GM13976 (cell line): ENCODE measurements at regions not wholly inside any gene's neighbourhood (a gene's known extent, or its start where the extent isn't known, plus 50 kb on each side); places are given as distances from the start of the nearest gene placed in this dataset.
A peak's percentile ranks its signal among the peaks of the same experiment; 100 is the strongest.
"Not testable (repeated sequence)": the region's sequence is repeated elsewhere in the genome, so short reads cannot be mapped to it uniquely, and the experiment has no call there.

ENCODE experiments used
- DNase-seq: peaks from one replicate; pipeline ENCODE4 v3.0.0; 2012; ENCODE audit warnings: low spot score
- in situ Hi-C: fragments of 300-500 bp; cut with MboI; formaldehyde crosslinking; loops from one replicate; pipeline ENCODE4 v1.12.0; 2022; ENCODE audit warnings: low sequenced_read_pairs, mixed read lengths, inconsistent platforms; ENCODE audit not compliant: unreplicated experiment
- TF ChIP-seq, protein P1 (sequence below): IDR thresholded peaks from 2 replicates; pipeline ENCODE4 v1.5.1; 2012; ENCODE audit warnings: borderline replicate concordance, mild to moderate bottlenecking; ENCODE audit not compliant: insufficient read depth; ENCODE audit errors: extremely low read depth, missing control alignments, control extremely low read depth

DNA sequence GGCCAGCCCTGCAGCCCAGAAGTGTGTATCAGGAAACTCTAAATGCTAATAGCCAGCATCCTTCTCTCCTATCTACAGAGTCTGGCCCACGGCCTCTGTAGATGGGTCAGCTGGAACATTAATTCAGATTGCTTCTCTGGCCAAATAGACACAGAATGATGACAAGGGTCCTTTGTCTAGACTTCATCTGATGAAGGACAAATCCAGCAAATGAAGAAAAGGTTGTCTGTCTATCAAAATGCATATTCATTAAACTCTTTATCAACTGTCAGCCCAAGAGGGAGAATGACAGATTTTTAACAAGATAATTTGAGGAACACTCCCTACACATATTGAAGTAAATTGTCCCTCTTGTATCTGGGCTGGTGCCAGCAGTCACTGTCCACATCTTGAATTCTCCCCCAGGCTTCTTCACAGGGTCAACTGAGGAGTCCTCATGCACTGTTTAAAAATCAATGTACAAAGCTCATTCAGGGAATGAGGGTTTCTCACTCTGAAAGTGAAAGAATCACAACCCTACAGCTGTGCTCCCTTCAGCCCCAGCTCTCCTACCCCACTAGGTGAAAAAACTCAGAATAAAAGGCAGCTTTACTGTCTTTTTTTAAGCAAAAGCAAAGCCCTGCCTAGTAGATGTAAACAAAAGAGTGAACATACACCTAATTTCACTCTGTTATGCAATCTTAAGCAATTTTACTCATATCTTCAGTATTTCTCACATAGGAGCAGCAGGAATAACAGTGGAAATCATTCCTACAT lies 507.7 kb downstream of the IGSF11 start:
- peak; percentile 25 for DNase-seq
- in situ Hi-C loops, result no loop called here
- TF ChIP-seq, protein P1, sequence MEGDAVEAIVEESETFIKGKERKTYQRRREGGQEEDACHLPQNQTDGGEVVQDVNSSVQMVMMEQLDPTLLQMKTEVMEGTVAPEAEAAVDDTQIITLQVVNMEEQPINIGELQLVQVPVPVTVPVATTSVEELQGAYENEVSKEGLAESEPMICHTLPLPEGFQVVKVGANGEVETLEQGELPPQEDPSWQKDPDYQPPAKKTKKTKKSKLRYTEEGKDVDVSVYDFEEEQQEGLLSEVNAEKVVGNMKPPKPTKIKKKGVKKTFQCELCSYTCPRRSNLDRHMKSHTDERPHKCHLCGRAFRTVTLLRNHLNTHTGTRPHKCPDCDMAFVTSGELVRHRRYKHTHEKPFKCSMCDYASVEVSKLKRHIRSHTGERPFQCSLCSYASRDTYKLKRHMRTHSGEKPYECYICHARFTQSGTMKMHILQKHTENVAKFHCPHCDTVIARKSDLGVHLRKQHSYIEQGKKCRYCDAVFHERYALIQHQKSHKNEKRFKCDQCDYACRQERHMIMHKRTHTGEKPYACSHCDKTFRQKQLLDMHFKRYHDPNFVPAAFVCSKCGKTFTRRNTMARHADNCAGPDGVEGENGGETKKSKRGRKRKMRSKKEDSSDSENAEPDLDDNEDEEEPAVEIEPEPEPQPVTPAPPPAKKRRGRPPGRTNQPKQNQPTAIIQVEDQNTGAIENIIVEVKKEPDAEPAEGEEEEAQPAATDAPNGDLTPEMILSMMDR, result no peak

DNA sequence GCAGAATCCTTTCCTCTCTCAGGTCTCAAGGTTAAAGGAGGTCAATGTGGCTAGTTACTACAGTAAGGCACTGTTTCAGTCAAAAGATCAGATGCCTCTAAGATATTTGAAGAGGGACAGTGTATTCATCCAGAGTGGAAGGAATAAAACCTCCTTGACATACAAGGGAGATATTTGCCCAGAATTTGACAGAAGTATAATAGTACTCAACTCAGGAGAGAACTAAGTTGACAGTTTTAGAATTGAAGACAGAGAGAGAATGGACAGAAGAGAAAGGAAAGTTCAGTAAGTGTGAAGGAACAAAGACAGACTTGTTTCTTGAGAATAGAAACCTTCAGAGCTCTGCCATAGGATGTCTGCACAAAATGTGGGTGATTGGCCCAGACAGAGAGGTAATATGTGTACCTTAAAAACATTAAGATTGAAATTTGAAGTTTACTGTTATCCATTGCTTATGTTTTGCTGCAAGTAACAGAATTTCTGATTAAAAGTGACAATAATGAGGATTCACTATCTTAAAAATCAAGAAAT lies 507.1 kb downstream of the IGSF11 start:
- TF ChIP-seq, protein P1, result no peak
- in situ Hi-C loops, result no loop called here
- no peak for DNase-seq

DNA sequence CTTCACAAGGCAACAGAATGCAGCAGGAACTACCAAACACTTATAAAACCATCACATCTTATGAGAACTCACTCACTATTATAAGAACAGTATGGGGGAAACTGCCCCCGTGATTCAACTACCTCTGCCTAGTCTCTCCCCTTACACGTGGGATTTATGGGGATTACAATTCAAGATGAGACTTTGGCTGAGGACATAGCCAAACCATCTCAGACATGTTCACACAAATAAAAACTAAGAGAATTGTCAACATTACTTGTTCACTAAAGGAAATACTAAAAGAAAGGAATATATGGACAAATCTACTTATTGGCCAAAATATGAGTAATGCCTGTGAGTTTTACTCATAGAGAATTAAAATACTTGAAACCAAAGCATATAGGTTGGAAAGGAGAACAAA lies 505.1 kb downstream of the IGSF11 start:
- DNase-seq, result no peak
- TF ChIP-seq, protein P1, result no peak
- in situ Hi-C loops, result no loop called here

DNA sequence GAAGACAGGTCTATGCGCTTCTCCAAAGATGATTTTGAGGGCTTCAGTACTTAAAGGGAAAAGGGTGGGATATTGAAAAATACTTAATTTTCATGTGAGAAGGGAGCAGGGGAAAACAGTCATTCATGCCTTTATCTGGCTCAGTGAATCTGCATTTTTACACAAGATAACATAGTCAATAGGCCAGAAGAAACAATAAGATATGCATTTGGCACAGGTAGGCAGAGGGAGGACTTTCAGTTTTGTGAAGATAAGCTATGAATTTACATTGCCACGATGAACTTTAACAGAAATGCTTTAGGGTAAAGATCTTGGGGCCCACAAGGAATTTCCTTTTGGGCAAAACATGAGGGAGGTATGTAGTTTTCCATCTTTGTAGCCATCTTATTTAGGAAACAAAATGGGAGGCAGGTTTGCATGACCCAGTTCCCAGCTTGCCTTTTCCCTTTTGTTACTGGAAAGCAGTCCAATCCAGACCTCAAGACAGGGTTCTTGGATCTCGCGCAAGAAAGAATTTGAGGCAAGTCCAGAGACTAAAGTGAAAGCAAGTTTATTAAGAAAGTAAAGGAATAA lies 504.2 kb downstream of the IGSF11 start:
- TF ChIP-seq, protein P1, result no peak
- in situ Hi-C loops, result no loop called here
- DNase-seq, result no peak

DNA sequence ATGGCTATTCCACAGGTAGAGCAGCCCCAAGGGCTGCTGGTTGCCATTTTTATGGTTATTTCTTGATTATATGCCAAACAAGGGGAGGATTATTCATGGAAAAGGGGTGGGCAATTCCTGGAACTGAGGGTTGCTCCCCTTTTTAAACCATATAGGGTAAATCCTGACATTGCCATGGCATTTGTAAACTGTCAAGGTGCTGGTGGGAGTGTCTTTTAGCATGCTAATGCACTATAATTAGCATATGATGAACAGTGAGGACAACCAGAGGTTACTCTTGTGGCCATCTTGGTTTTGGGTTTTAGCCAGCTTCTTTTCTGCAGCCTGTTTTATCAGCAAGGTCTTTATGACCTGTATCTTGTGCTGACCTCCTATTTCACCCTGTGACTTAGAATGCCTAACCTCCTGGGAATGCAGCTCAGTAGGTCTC lies 503.7 kb downstream of the IGSF11 start:
- DNase-seq, in situ Hi-C loops: not testable (repeated sequence)

DNA sequence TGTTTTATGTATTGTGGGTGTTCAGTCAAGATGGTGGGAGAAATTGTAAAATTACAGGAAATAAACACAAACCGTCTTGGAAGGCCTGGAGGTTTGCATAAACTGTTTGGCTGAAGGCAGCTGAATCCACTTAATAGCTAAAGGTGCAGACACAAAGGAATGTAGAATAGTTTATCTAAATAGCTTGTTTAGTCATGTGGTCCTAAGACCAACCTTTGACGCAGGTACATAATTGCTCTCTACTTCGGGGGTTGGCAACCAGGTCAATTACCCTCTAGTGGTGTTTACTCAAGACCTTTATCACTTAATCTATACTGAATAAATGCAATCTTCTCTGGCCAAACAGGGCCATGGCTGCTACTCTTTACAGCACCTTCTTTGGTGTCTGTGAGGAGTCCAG lies 502.8 kb downstream of the IGSF11 start:
- TF ChIP-seq, protein P1, result no peak
- no peak for DNase-seq
- in situ Hi-C loops, result no loop called here

DNA sequence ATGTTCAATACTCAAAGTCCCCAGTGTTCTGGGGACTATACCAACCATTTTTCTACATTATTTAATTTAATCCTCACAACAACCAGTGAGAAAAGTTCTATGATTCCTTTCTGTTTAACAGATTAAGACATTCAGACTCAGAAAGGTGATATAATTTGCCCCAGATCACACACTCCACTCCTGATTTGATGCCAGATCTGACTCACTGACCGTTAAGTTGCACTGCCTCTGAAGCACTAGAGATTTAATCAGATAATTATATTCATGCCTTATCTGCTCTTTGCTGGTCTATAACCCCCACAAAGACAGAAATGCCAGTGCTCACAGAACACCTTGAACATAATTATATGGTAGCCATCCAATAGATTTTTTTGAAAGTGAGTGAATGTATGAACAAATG lies 501.0 kb downstream of the IGSF11 start:
- in situ Hi-C loops, result no loop called here
- no peak for DNase-seq
- TF ChIP-seq, protein P1, result no peak
